ENCODE measurements at regions not wholly inside any gene's neighbourhood (a gene's known extent, or its start where the extent isn't known, plus 50 kb on each side); places are given as distances from the start of the nearest gene placed in this dataset.

GRCh38 chr15:29452881-29453731, 183.5 kb upstream of the NSMCE3 start:
- no peak for DNase-seq

GRCh38 chr15:29451201-29451781, 181.7 kb upstream of the NSMCE3 start:
- no peak for DNase-seq

GRCh38 chr15:29449136-29449535, 179.5 kb upstream of the NSMCE3 start:
- no peak for DNase-seq

GRCh38 chr15:29448320-29448719, 178.7 kb upstream of the NSMCE3 start:
- no peak for DNase-seq

- DNase-seq = no peak
Measured at GRCh38 chr15:29446480-29446879, 176.9 kb upstream of the NSMCE3 start.

- no peak for DNase-seq
Measured at GRCh38 chr15:29442532-29442931, 172.9 kb upstream of the NSMCE3 start.

- DNase-seq = no peak
Measured at GRCh38 chr15:29440541-29440940, 170.9 kb upstream of the NSMCE3 start.

- no peak for DNase-seq
Measured at GRCh38 chr15:29438703-29439055, 169.1 kb upstream of the NSMCE3 start.

GRCh38 chr15:29437888-29438702, 168.5 kb upstream of the NSMCE3 start:
- DNase-seq = no peak

- no peak for DNase-seq
Measured at GRCh38 chr15:29435811-29436210, 166.2 kb upstream of the NSMCE3 start.

GRCh38 chr15:29434280-29434679, 164.7 kb upstream of the NSMCE3 start:
- no peak for DNase-seq

GRCh38 chr15:29433507-29434248, 164.1 kb upstream of the NSMCE3 start:
- no peak for DNase-seq

GRCh38 chr15:29433050-29433318, 163.4 kb upstream of the NSMCE3 start:
- DNase-seq = no peak

GRCh38 chr15:29432191-29433049, 162.8 kb upstream of the NSMCE3 start:
- DNase-seq = no peak

GRCh38 chr15:29430831-29431230, 161.2 kb upstream of the NSMCE3 start:
- no peak for DNase-seq

GRCh38 chr15:29430124-29430523, 160.5 kb upstream of the NSMCE3 start:
- no peak for DNase-seq

GRCh38 chr15:29429584-29429983, 160.0 kb upstream of the NSMCE3 start:
- DNase-seq = no peak

- DNase-seq = no peak
Measured at GRCh38 chr15:29428925-29429573, 159.4 kb upstream of the NSMCE3 start.

- no peak for DNase-seq
Measured at GRCh38 chr15:29425864-29426263, 156.2 kb upstream of the NSMCE3 start.

GRCh38 chr15:29424118-29424517, 154.5 kb upstream of the NSMCE3 start:
- DNase-seq = no peak

- DNase-seq = no peak
Measured at GRCh38 chr15:29422606-29423005, 153.0 kb upstream of the NSMCE3 start.

GRCh38 chr15:29420188-29420587, 150.6 kb upstream of the NSMCE3 start:
- DNase-seq = no peak

Measured in NCI-H2081 treated with DMSO at 0.1 percent for 48 hours (cell line).